ENCODE measurements at regions not wholly inside any gene's neighbourhood (a gene's known extent, or its start where the extent isn't known, plus 50 kb on each side); places are given as distances from the start of the nearest gene placed in this dataset.

DNA sequence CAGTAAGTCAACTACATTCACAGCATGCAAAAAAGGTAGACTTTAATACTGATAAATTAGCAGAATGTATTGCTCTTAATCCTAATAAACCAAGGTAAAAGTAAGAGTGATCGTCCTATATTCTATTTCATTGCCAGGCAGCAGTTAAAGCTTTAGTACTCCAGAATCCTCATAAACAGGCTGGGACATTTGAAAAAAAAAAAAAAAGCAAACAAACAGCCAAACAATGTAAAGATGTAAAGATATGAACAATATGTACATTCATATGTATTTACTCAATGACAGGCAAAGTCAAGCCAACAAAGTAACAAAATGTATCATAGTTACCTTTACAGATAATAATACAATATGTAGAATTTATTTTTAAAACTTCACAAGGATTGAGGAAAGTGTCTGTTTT is 383.6 kb downstream of the COL11A1 start (continued):
- TF ChIP-seq, protein P1, sequence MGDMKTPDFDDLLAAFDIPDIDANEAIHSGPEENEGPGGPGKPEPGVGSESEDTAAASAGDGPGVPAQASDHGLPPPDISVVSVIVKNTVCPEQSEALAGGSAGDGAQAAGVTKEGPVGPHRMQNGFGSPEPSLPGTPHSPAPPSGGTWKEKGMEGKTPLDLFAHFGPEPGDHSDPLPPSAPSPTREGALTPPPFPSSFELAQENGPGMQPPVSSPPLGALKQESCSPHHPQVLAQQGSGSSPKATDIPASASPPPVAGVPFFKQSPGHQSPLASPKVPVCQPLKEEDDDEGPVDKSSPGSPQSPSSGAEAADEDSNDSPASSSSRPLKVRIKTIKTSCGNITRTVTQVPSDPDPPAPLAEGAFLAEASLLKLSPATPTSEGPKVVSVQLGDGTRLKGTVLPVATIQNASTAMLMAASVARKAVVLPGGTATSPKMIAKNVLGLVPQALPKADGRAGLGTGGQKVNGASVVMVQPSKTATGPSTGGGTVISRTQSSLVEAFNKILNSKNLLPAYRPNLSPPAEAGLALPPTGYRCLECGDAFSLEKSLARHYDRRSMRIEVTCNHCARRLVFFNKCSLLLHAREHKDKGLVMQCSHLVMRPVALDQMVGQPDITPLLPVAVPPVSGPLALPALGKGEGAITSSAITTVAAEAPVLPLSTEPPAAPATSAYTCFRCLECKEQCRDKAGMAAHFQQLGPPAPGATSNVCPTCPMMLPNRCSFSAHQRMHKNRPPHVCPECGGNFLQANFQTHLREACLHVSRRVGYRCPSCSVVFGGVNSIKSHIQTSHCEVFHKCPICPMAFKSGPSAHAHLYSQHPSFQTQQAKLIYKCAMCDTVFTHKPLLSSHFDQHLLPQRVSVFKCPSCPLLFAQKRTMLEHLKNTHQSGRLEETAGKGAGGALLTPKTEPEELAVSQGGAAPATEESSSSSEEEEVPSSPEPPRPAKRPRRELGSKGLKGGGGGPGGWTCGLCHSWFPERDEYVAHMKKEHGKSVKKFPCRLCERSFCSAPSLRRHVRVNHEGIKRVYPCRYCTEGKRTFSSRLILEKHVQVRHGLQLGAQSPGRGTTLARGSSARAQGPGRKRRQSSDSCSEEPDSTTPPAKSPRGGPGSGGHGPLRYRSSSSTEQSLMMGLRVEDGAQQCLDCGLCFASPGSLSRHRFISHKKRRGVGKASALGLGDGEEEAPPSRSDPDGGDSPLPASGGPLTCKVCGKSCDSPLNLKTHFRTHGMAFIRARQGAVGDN (IDR thresholded peaks at IDR 0.05), result no peak
- TF ChIP-seq RFX5 (IDR thresholded peaks at IDR 0.05; ENCODE audit: low read depth, low read length) (no peak), TAF1 (IDR thresholded peaks at IDR 0.05; ENCODE audit: borderline replicate concordance, low read depth, low read length) (no peak), ZNF384 (IDR thresholded peaks at IDR 0.05; ENCODE audit: borderline replicate concordance, low read depth, low read length) (no peak), RB1 (IDR thresholded peaks at IDR 0.05; ENCODE audit: borderline replicate concordance) (no peak), EZH2 (IDR thresholded peaks at IDR 0.05; ENCODE audit: borderline replicate concordance, control insufficient read depth, low read depth, low read length) (no peak), STAT1 (conservative IDR thresholded peaks at IDR 0.05) (no peak)
- TF ChIP-seq, protein P2, sequence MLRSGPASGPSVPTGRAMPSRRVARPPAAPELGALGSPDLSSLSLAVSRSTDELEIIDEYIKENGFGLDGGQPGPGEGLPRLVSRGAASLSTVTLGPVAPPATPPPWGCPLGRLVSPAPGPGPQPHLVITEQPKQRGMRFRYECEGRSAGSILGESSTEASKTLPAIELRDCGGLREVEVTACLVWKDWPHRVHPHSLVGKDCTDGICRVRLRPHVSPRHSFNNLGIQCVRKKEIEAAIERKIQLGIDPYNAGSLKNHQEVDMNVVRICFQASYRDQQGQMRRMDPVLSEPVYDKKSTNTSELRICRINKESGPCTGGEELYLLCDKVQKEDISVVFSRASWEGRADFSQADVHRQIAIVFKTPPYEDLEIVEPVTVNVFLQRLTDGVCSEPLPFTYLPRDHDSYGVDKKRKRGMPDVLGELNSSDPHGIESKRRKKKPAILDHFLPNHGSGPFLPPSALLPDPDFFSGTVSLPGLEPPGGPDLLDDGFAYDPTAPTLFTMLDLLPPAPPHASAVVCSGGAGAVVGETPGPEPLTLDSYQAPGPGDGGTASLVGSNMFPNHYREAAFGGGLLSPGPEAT (IDR thresholded peaks at IDR 0.05; ENCODE audit: low read depth), result no peak

DNA sequence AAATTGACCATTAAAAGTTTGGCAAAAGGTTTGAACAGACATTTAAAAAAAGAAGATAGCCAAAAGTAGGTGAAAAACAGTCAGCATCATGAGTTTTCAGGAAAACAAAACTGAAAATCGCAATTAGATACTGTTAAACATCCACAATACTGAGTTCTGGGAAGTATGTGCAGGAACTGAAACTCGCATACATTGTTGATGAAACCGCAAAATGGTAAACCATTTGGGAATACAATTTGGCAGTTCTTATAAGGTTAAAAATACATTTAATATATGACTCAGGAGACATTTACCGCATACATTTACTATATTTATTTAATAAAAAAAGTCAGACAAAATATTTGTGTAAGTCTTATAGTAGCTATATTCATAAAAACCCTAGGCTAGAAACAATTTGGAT is 393.2 kb downstream of the COL11A1 start:
- no peaks in the 10 kb centered on the region for H3K79me2 ChIP-seq (ENCODE audit: control insufficient read depth, insufficient read depth, low read length)
- H3K27ac ChIP-seq (ENCODE audit: control insufficient read depth, insufficient read depth), result no peak overlapping the region
- CTCF ChIA-PET, result no interaction called here
- in situ Hi-C loops (cut with MboI), result no loop called here
- intact Hi-C loops (cut with micrococcal nuclease; ENCODE audit: unreplicated experiment), result no loop called here
- FAIRE-seq (no peak), DNase-seq (ENCODE audit: low read depth, low spot score) (no peak), ATAC-seq (no peak)
- no peaks in the 10 kb centered on the region for H4K20me1 ChIP-seq (ENCODE audit: control insufficient read depth, insufficient read depth)
- POLR2A ChIA-PET, result no interaction called here
- H3K27me3 ChIP-seq (replicated peaks in 1 of 2; ENCODE audit: control insufficient read depth in 2 of 2, insufficient read depth in 2 of 2, low read length in 1 of 2), result no peaks in the 10 kb centered on the region
- no peaks in the 10 kb centered on the region for H3K9me3 ChIP-seq (replicated peaks; ENCODE audit: control insufficient read depth, insufficient read depth, low read length)
- H3K4me3 ChIP-seq, result no peak overlapping the region
- no peak overlapping the region for H3K4me2 ChIP-seq (ENCODE audit: control insufficient read depth, insufficient read depth)
- H2AFZ ChIP-seq (ENCODE audit: control insufficient read depth, low read depth, low read length), result no peak overlapping the region
- RAD21 ChIA-PET (ENCODE audit: unreplicated experiment), result no interaction called here
- BruUV-seq (replicated peaks), result no TSS peak
- WGBS (ENCODE audit: insufficient coverage, insufficient replicate concordance, low lambda C conversion rate, missing lambda C conversion rate), result 25% methylated on average over 4 of the region's 4 CpGs
- no peaks in the 10 kb centered on the region for H3K36me3 ChIP-seq (ENCODE audit: control insufficient read depth in 2 of 2, insufficient read depth in 2 of 2, low read length in 1 of 2)
- no peaks in the 10 kb centered on the region for H3K4me1 ChIP-seq (ENCODE audit: control insufficient read depth, insufficient read depth, low read length)
- SMC1A ChIA-PET (ENCODE audit: uncharacterized antibody, unreplicated experiment), result no interaction called here
- H3K9ac ChIP-seq (ENCODE audit: control insufficient read depth, insufficient read depth, low read length), result no peak overlapping the region
- TF ChIP-seq ZNF24 (IDR thresholded peaks at IDR 0.05), result no peak
- TF ChIP-seq CHD2 (IDR thresholded peaks at IDR 0.05; ENCODE audit: borderline replicate concordance, low read depth, low read length), result no peak
- TF ChIP-seq ZNF384 (IDR thresholded peaks at IDR 0.05; ENCODE audit: borderline replicate concordance, low read depth, low read length), result no peak
- no peak for TF ChIP-seq SIX5 (IDR thresholded peaks at IDR 0.05; ENCODE audit: low read depth, low read length, severe bottlenecking)
- TF ChIP-seq IKZF1 (conservative IDR thresholded peaks at IDR 0.05), result no peak
- TF ChIP-seq BCL11A (IDR thresholded peaks at IDR 0.05; ENCODE audit: low read depth, low read length), result no peak
- no peak for TF ChIP-seq POU2F2 (IDR thresholded peaks at IDR 0.05; ENCODE audit: borderline replicate concordance, low read depth, low read length)
- TF ChIP-seq, protein P3, sequence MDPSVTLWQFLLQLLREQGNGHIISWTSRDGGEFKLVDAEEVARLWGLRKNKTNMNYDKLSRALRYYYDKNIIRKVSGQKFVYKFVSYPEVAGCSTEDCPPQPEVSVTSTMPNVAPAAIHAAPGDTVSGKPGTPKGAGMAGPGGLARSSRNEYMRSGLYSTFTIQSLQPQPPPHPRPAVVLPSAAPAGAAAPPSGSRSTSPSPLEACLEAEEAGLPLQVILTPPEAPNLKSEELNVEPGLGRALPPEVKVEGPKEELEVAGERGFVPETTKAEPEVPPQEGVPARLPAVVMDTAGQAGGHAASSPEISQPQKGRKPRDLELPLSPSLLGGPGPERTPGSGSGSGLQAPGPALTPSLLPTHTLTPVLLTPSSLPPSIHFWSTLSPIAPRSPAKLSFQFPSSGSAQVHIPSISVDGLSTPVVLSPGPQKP (IDR thresholded peaks at IDR 0.05; ENCODE audit: low read depth, low read length), result no peak
- TF ChIP-seq EZH2 (IDR thresholded peaks at IDR 0.05; ENCODE audit: borderline replicate concordance, control insufficient read depth, low read depth, low read length), result no peak
- no peak for TF ChIP-seq EED (IDR thresholded peaks at IDR 0.05; ENCODE audit: low read depth)
- TF ChIP-seq ASH2L (IDR thresholded peaks at IDR 0.05; ENCODE audit: borderline replicate concordance, low read depth), result no peak
